H1 (cell line): ENCODE measurements at regions not wholly inside any gene's neighbourhood (a gene's known extent, or its start where the extent isn't known, plus 50 kb on each side); places are given as distances from the start of the nearest gene placed in this dataset.

Experiments
- CTCF ChIA-PET: fragments of 300-600 bp; sonication (Branson Sonifier 250); formaldehyde crosslinking; loops from one replicate; lab custom pipeline; 2021; ENCODE audit not compliant: partially characterized antibody; lab: Charles Lee
- POLR2A ChIA-PET: fragments of 300-600 bp; sonication (Branson Sonifier 250); formaldehyde crosslinking; loops from one replicate; lab custom pipeline; 2021; ENCODE audit warnings: inconsistent platforms; ENCODE audit not compliant: partially characterized antibody; lab: Charles Lee
- DNase-seq, 2 experiments: peaks; one replicate each; pipeline versions ENCODE4 v3.0.0 to v3.0.0-alpha.2; 2010 to 2022; ENCODE audit warnings: low spot score in 2 of 2, low read depth in 1 of 2, mixed read lengths in 1 of 2
- FAIRE-seq: peaks from 2 replicates; lab custom pipeline; 2011; peaks lifted over from hg19 to GRCh38; lab: Jason Lieb, UNC
- H2AFZ ChIP-seq: 2 replicates; pipeline ENCODE4 v1.8.1; 2012; ENCODE audit warnings: low read length, inconsistent platforms
- H2AK5ac ChIP-seq: 2 replicates; pipeline ENCODE4 v1.6.1; 2013; ENCODE audit warnings: low read depth, low read length
- H2BK120ac ChIP-seq: replicated peaks from 2 replicates; pipeline ENCODE3; 2013; ENCODE audit warnings: low read depth, low read length, inconsistent platforms
- H2BK12ac ChIP-seq: 2 replicates; pipeline ENCODE4 v1.6.1; 2013; ENCODE audit warnings: low read depth, low read length
- H2BK15ac ChIP-seq: 2 replicates; pipeline ENCODE4 v1.6.1; 2013; ENCODE audit warnings: low read length
- H2BK20ac ChIP-seq: 2 replicates; pipeline ENCODE4 v1.6.1; 2013; ENCODE audit warnings: low read length
- H2BK5ac ChIP-seq: 2 replicates; pipeline ENCODE4 v1.6.1; 2013; ENCODE audit warnings: low read depth, low read length
- H3K14ac ChIP-seq: 2 replicates; pipeline ENCODE4 v1.6.1; 2013; ENCODE audit warnings: inconsistent platforms; ENCODE audit not compliant: insufficient read length
- H3K18ac ChIP-seq: 2 replicates; pipeline ENCODE4 v1.6.1; 2013; ENCODE audit warnings: low read length; ENCODE audit errors: extremely low read depth
- H3K23ac ChIP-seq: 2 replicates; pipeline ENCODE4 v1.6.1; 2013; ENCODE audit warnings: inconsistent platforms; ENCODE audit not compliant: insufficient read length
- H3K23me2 ChIP-seq: 2 replicates; pipeline ENCODE4 v1.6.1; 2013; ENCODE audit warnings: low read depth, low read length
- H3K27ac ChIP-seq: 2 replicates; pipeline ENCODE4 v1.6.1; 2011; ENCODE audit warnings: low read depth, low read length, inconsistent platforms
- H3K27me3 ChIP-seq, 4 experiments: replicated peaks in 1 of 4; 1 replicate in 1 of 4; 2 replicates in 3 of 4; pipeline versions ENCODE4 v1.6.1 to v1.8.1; 2011 to 2013; ENCODE audit warnings: low read length in 3 of 4, mild to moderate bottlenecking in 3 of 4, inconsistent platforms in 2 of 4, mixed read lengths in 2 of 4, moderate library complexity in 1 of 4; ENCODE audit not compliant: control insufficient read depth in 3 of 4, insufficient read depth in 3 of 4; ENCODE audit errors: extremely low read depth in 1 of 4
- H3K36me3 ChIP-seq, 4 experiments: 2 replicates each; pipeline versions ENCODE4 v1.6.1 to v1.8.1; 2011 to 2013; ENCODE audit warnings: mild to moderate bottlenecking in 4 of 4, low read length in 3 of 4, moderate library complexity in 2 of 4, control low read depth in 1 of 4, inconsistent platforms in 1 of 4; ENCODE audit not compliant: insufficient read depth in 4 of 4, control insufficient read depth in 2 of 4
- H3K4ac ChIP-seq: replicated peaks from 2 replicates; pipeline ENCODE3; 2013; ENCODE audit warnings: low read length, low read depth, mixed read lengths, inconsistent platforms; ENCODE audit not compliant: insufficient read length
- H3K4me1 ChIP-seq, 4 experiments: replicated peaks in 1 of 4; 1 replicate in 1 of 4; 2 replicates in 3 of 4; pipeline versions ENCODE4 v1.6.1 to v1.8.1; 2011 to 2013; ENCODE audit warnings: low read length in 3 of 4, inconsistent platforms in 2 of 4, mixed read lengths in 1 of 4; ENCODE audit not compliant: insufficient read depth in 4 of 4, control insufficient read depth in 3 of 4
- H3K4me2 ChIP-seq, 2 experiments: 2 replicates each; pipeline versions ENCODE4 v1.6.1 to v1.8.1; 2011 to 2013; ENCODE audit warnings: low read depth in 2 of 2, low read length in 2 of 2, control low read depth in 1 of 2, inconsistent platforms in 1 of 2, mild to moderate bottlenecking in 1 of 2; ENCODE audit not compliant: insufficient read depth in 1 of 2
- H3K4me3 ChIP-seq, 4 experiments: fragments of 200-600, 300-600 bp in 1 of 4; sonication (generic), shearing (Covaris generic), sonication (Bioruptor Twin) in 1 of 4; 2 replicates each; pipeline versions ENCODE4 v1.5.1 to v1.8.1; 2011 to 2016; ENCODE audit warnings: low read length in 4 of 4, low read depth in 3 of 4, control low read depth in 2 of 4, inconsistent platforms in 2 of 4, mild to moderate bottlenecking in 2 of 4, mixed read lengths in 1 of 4, moderate library complexity in 1 of 4; ENCODE audit not compliant: insufficient read depth in 2 of 4; ENCODE audit errors: extremely low read depth in 1 of 4
- H3K56ac ChIP-seq: replicated peaks from 2 replicates; pipeline ENCODE3; 2013; ENCODE audit warnings: low read depth, mild to moderate bottlenecking, mixed read lengths, low read length, inconsistent platforms; ENCODE audit not compliant: insufficient read length
- H3K79me1 ChIP-seq: 2 replicates; pipeline ENCODE4 v1.6.1; 2013; ENCODE audit warnings: low read depth, low read length, control low read depth
- H3K79me2 ChIP-seq, 2 experiments: 2 replicates each; pipeline versions ENCODE4 v1.6.1 to v1.8.1; 2012 to 2013; ENCODE audit warnings: low read length in 2 of 2, mild to moderate bottlenecking in 2 of 2, inconsistent platforms in 1 of 2; ENCODE audit not compliant: insufficient read depth in 2 of 2, control insufficient read depth in 1 of 2
- H3K9ac ChIP-seq, 4 experiments: replicated peaks in 1 of 4; 1 replicate in 1 of 4; 2 replicates in 3 of 4; pipeline versions ENCODE4 v1.6.1 to v1.8.1; 2011 to 2013; ENCODE audit warnings: low read depth in 3 of 4, low read length in 3 of 4, control low read depth in 2 of 4, mild to moderate bottlenecking in 2 of 4, moderate library complexity in 2 of 4, inconsistent platforms in 1 of 4; ENCODE audit errors: extremely low read depth in 1 of 4
- H3K9me3 ChIP-seq, 2 experiments: 2 replicates each; pipeline versions ENCODE4 v1.6.1 to v1.8.1; 2012 to 2013; ENCODE audit warnings: mild to moderate bottlenecking in 2 of 2, moderate library complexity in 2 of 2, control low read depth in 1 of 2, inconsistent platforms in 1 of 2, low read depth in 1 of 2, low read length in 1 of 2, mixed read lengths in 1 of 2; ENCODE audit not compliant: insufficient read depth in 2 of 2
- H4K20me1 ChIP-seq, 2 experiments: replicated peaks in 1 of 2; 2 replicates each; pipeline versions ENCODE3 to v1.8.1; 2011 to 2013; ENCODE audit warnings: inconsistent platforms in 2 of 2, low read length in 2 of 2, mild to moderate bottlenecking in 1 of 2; ENCODE audit not compliant: insufficient read depth in 2 of 2, control insufficient read depth in 1 of 2
- H4K5ac ChIP-seq: 2 replicates; pipeline ENCODE4 v1.6.1; 2013; ENCODE audit warnings: low read length, low read depth, mixed read lengths, inconsistent platforms; ENCODE audit not compliant: insufficient read length
- H4K8ac ChIP-seq: 2 replicates; pipeline ENCODE4 v1.8.0; 2013; ENCODE audit warnings: mild to moderate bottlenecking, moderate library complexity, low read length, inconsistent platforms; ENCODE audit not compliant: insufficient read depth; ENCODE audit errors: extremely low read depth
- H4K91ac ChIP-seq: replicated peaks from 2 replicates; pipeline ENCODE3; 2013; ENCODE audit warnings: low read length, mixed read lengths, inconsistent platforms; ENCODE audit not compliant: insufficient read length
- CBX5 ChIP-seq: fragments of 300-800, 300-1000 bp; sonication (generic); IDR thresholded peaks from 2 replicates; pipeline ENCODE4 v1.7.1; 2016; ENCODE audit warnings: antibody characterized with exemption, low read length, low read depth
- CREB1 ChIP-seq: IDR thresholded peaks from 2 replicates; pipeline ENCODE4 v1.6.1; 2012; ENCODE audit warnings: inconsistent platforms
- CTBP2 ChIP-seq: IDR thresholded peaks from 2 replicates; pipeline ENCODE4 v1.7.0; 2011; ENCODE audit warnings: borderline replicate concordance, mild to moderate bottlenecking, moderate library complexity, mixed read lengths, low read length; ENCODE audit not compliant: insufficient read depth, insufficient read length
- EP300 ChIP-seq, 2 experiments: IDR thresholded peaks; 1 replicate in 1 of 2; 2 replicates in 1 of 2; pipeline ENCODE4 v1.6.1; 2011 to 2012; ENCODE audit warnings: low read depth in 2 of 2, low read length in 2 of 2, mild to moderate bottlenecking in 2 of 2, borderline replicate concordance in 1 of 2, inconsistent platforms in 1 of 2, moderate library complexity in 1 of 2
- FOSL1 ChIP-seq: IDR thresholded peaks from 2 replicates; pipeline ENCODE4 v1.6.1; 2011; ENCODE audit warnings: mild to moderate bottlenecking, low read depth, low read length, moderate library complexity; ENCODE audit not compliant: insufficient read depth
- HDAC6 ChIP-seq: IDR thresholded peaks from one replicate; pipeline ENCODE4 v1.7.1; 2012; ENCODE audit warnings: low read depth, mild to moderate bottlenecking, inconsistent platforms, low read length, moderate library complexity
- PHF8 ChIP-seq: fragments of 200-600 bp; sonication (generic); conservative IDR thresholded peaks from 2 replicates; pipeline ENCODE4 v1.7.1; 2012; ENCODE audit warnings: low read depth, mild to moderate bottlenecking, inconsistent platforms, low read length, moderate library complexity
- TAF1 ChIP-seq: IDR thresholded peaks from 2 replicates; pipeline ENCODE4 v1.6.1; 2011; ENCODE audit warnings: mild to moderate bottlenecking, low read depth, low read length
- TAF7 ChIP-seq: optimal IDR thresholded peaks from 2 replicates; pipeline ENCODE3; 2011; ENCODE audit warnings: low read depth, mild to moderate bottlenecking, inconsistent platforms, low read length, moderate library complexity, borderline replicate concordance
- TBP ChIP-seq: IDR thresholded peaks from 2 replicates; pipeline ENCODE4 v1.6.1; 2011; ENCODE audit warnings: low read depth, low read length, improper control_type of control experiment
- YY1 ChIP-seq: IDR thresholded peaks from 2 replicates; pipeline ENCODE4 v1.6.1; 2011; ENCODE audit warnings: low read depth, mild to moderate bottlenecking, low read length
- WGBS, 2 experiments: shearing (Covaris generic) in 1 of 2; methylation state at CpG; one replicate each; pipeline versions ENCODE4 v1.1.6 to v1.1.7; 2013 to 2015; ENCODE audit warnings: low lambda C conversion rate in 2 of 2, mixed read lengths in 2 of 2, inconsistent platforms in 1 of 2, low coverage in 1 of 2, missing lambda C conversion rate in 1 of 2; ENCODE audit not compliant: insufficient replicate concordance in 2 of 2, insufficient coverage in 1 of 2, insufficient read length in 1 of 2; ENCODE audit errors: extremely low coverage in 1 of 2, missing lambda C conversion rate in 1 of 2; 5-methylcytosine and 5-hydroxymethylcytosine counted together

GRCh38 chr5:34503379-34504253 lies 152.5 kb upstream of the RAI14 start:
- no peak overlapping the region for H2BK20ac ChIP-seq
- no peak overlapping the region for H3K14ac ChIP-seq
- no peak overlapping the region for H4K5ac ChIP-seq
- H3K27me3 ChIP-seq, result no peaks in the 10 kb centered on the region
- H3K9ac ChIP-seq, result no peak overlapping the region; a peak in 1 of 7 replicates
- no peak overlapping the region for H3K4me3 ChIP-seq
- H3K79me2 ChIP-seq, result no peaks in the 10 kb centered on the region
- no peak overlapping the region for H3K4me2 ChIP-seq
- H4K20me1 ChIP-seq, result no peaks in the 10 kb centered on the region
- no peaks in the 10 kb centered on the region for H3K4me1 ChIP-seq
- CTCF ChIA-PET, result interaction anchor here (1.0 to 2.5 kb wide), 5 partner anchors 10 to 403 kb away, joined by 3 to 10 read pairs (median 4); no protein-coding TSS in a partner anchor
- no peaks in the 10 kb centered on the region for H3K79me1 ChIP-seq
- H2BK12ac ChIP-seq, result no peak overlapping the region
- no peaks in the 10 kb centered on the region for H3K36me3 ChIP-seq
- no peak overlapping the region for H3K56ac ChIP-seq
- no peaks in the 10 kb centered on the region for H3K23me2 ChIP-seq
- H3K4ac ChIP-seq, result no peak overlapping the region
- H3K23ac ChIP-seq, result no peak overlapping the region
- no peak for TF ChIP-seq PHF8
- TF ChIP-seq TAF7, result no peak
- no peak for TF ChIP-seq TBP
- TF ChIP-seq CBX5, result no peak
- no peak for TF ChIP-seq FOSL1
- TF ChIP-seq HDAC6, result no peak
- no peak for TF ChIP-seq EP300 (IDR thresholded peaks at IDR 0.05; ENCODE audit: borderline replicate concordance in 1 of 2, low read depth in 2 of 2, low read length in 2 of 2)
- no peak for TF ChIP-seq CREB1
- no peak for TF ChIP-seq YY1
- no peak for TF ChIP-seq CTBP2
- TF ChIP-seq TAF1, result no peak
- TF ChIP-seq, all 59 proteins: peak for 0
- no peak overlapping the region for H2BK5ac ChIP-seq
- H3K27ac ChIP-seq, result no peak overlapping the region
- H2AFZ ChIP-seq, result no peak overlapping the region
- 84% methylated on average over 7 of the region's 7 CpGs; no CpG with 5 or more reads in 1 of the 2 experiments for WGBS, 2 experiments
- H2BK15ac ChIP-seq, result no peak overlapping the region
- DNase-seq (no peak), FAIRE-seq (no peak)
- no peaks in the 10 kb centered on the region for H3K9me3 ChIP-seq
- POLR2A ChIA-PET, result interaction anchor here (0.7 to 1.1 kb wide), 3 partner anchors 9 to 411 kb away, joined by 3 read pairs; partner anchors contain the start of gene RAD1
- no peak overlapping the region for H4K8ac ChIP-seq
- H2BK120ac ChIP-seq, result no peak overlapping the region
- no peak overlapping the region for H3K18ac ChIP-seq
- H4K91ac ChIP-seq, result no peak overlapping the region
- no peak overlapping the region for H2AK5ac ChIP-seq
